H1 (cell line): ENCODE measurements at regions not wholly inside any gene's neighbourhood (a gene's known extent, or its start where the extent isn't known, plus 50 kb on each side); places are given as distances from the start of the nearest gene placed in this dataset.

ENCODE experiments used
- CTCF ChIA-PET: fragments of 300-600 bp; sonication (Branson Sonifier 250); formaldehyde crosslinking; loops from one replicate; lab custom pipeline; 2021; ENCODE audit not compliant: partially characterized antibody; lab: Charles Lee
- POLR2A ChIA-PET: fragments of 300-600 bp; sonication (Branson Sonifier 250); formaldehyde crosslinking; loops from one replicate; lab custom pipeline; 2021; ENCODE audit warnings: inconsistent platforms; ENCODE audit not compliant: partially characterized antibody; lab: Charles Lee
- DNase-seq, 2 experiments: peaks; one replicate each; pipeline versions ENCODE4 v3.0.0 to v3.0.0-alpha.2; 2010 to 2022; ENCODE audit warnings: low spot score in 2 of 2, low read depth in 1 of 2, mixed read lengths in 1 of 2
- FAIRE-seq: peaks from 2 replicates; lab custom pipeline; 2011; peaks lifted over from hg19 to GRCh38; lab: Jason Lieb, UNC
- H2AFZ ChIP-seq: 2 replicates; pipeline ENCODE4 v1.8.1; 2012; ENCODE audit warnings: low read length, inconsistent platforms
- H2AK5ac ChIP-seq: 2 replicates; pipeline ENCODE4 v1.6.1; 2013; ENCODE audit warnings: low read depth, low read length
- H2BK120ac ChIP-seq: replicated peaks from 2 replicates; pipeline ENCODE3; 2013; ENCODE audit warnings: low read depth, low read length, inconsistent platforms
- H2BK12ac ChIP-seq: 2 replicates; pipeline ENCODE4 v1.6.1; 2013; ENCODE audit warnings: low read depth, low read length
- H2BK15ac ChIP-seq: 2 replicates; pipeline ENCODE4 v1.6.1; 2013; ENCODE audit warnings: low read length
- H2BK20ac ChIP-seq: 2 replicates; pipeline ENCODE4 v1.6.1; 2013; ENCODE audit warnings: low read length
- H2BK5ac ChIP-seq: 2 replicates; pipeline ENCODE4 v1.6.1; 2013; ENCODE audit warnings: low read depth, low read length
- H3K14ac ChIP-seq: 2 replicates; pipeline ENCODE4 v1.6.1; 2013; ENCODE audit warnings: inconsistent platforms; ENCODE audit not compliant: insufficient read length
- H3K18ac ChIP-seq: 2 replicates; pipeline ENCODE4 v1.6.1; 2013; ENCODE audit warnings: low read length; ENCODE audit errors: extremely low read depth
- H3K23ac ChIP-seq: 2 replicates; pipeline ENCODE4 v1.6.1; 2013; ENCODE audit warnings: inconsistent platforms; ENCODE audit not compliant: insufficient read length
- H3K23me2 ChIP-seq: 2 replicates; pipeline ENCODE4 v1.6.1; 2013; ENCODE audit warnings: low read depth, low read length
- H3K27ac ChIP-seq: 2 replicates; pipeline ENCODE4 v1.6.1; 2011; ENCODE audit warnings: low read depth, low read length, inconsistent platforms
- H3K27me3 ChIP-seq, 4 experiments: replicated peaks in 1 of 4; 1 replicate in 1 of 4; 2 replicates in 3 of 4; pipeline versions ENCODE4 v1.6.1 to v1.8.1; 2011 to 2013; ENCODE audit warnings: low read length in 3 of 4, mild to moderate bottlenecking in 3 of 4, inconsistent platforms in 2 of 4, mixed read lengths in 2 of 4, moderate library complexity in 1 of 4; ENCODE audit not compliant: control insufficient read depth in 3 of 4, insufficient read depth in 3 of 4; ENCODE audit errors: extremely low read depth in 1 of 4
- H3K36me3 ChIP-seq, 4 experiments: 2 replicates each; pipeline versions ENCODE4 v1.6.1 to v1.8.1; 2011 to 2013; ENCODE audit warnings: mild to moderate bottlenecking in 4 of 4, low read length in 3 of 4, moderate library complexity in 2 of 4, control low read depth in 1 of 4, inconsistent platforms in 1 of 4; ENCODE audit not compliant: insufficient read depth in 4 of 4, control insufficient read depth in 2 of 4
- H3K4ac ChIP-seq: replicated peaks from 2 replicates; pipeline ENCODE3; 2013; ENCODE audit warnings: low read length, low read depth, mixed read lengths, inconsistent platforms; ENCODE audit not compliant: insufficient read length
- H3K4me1 ChIP-seq, 4 experiments: replicated peaks in 1 of 4; 1 replicate in 1 of 4; 2 replicates in 3 of 4; pipeline versions ENCODE4 v1.6.1 to v1.8.1; 2011 to 2013; ENCODE audit warnings: low read length in 3 of 4, inconsistent platforms in 2 of 4, mixed read lengths in 1 of 4; ENCODE audit not compliant: insufficient read depth in 4 of 4, control insufficient read depth in 3 of 4
- H3K4me2 ChIP-seq, 2 experiments: 2 replicates each; pipeline versions ENCODE4 v1.6.1 to v1.8.1; 2011 to 2013; ENCODE audit warnings: low read depth in 2 of 2, low read length in 2 of 2, control low read depth in 1 of 2, inconsistent platforms in 1 of 2, mild to moderate bottlenecking in 1 of 2; ENCODE audit not compliant: insufficient read depth in 1 of 2
- H3K4me3 ChIP-seq, 4 experiments: fragments of 200-600, 300-600 bp in 1 of 4; sonication (generic), shearing (Covaris generic), sonication (Bioruptor Twin) in 1 of 4; 2 replicates each; pipeline versions ENCODE4 v1.5.1 to v1.8.1; 2011 to 2016; ENCODE audit warnings: low read length in 4 of 4, low read depth in 3 of 4, control low read depth in 2 of 4, inconsistent platforms in 2 of 4, mild to moderate bottlenecking in 2 of 4, mixed read lengths in 1 of 4, moderate library complexity in 1 of 4; ENCODE audit not compliant: insufficient read depth in 2 of 4; ENCODE audit errors: extremely low read depth in 1 of 4
- H3K56ac ChIP-seq: replicated peaks from 2 replicates; pipeline ENCODE3; 2013; ENCODE audit warnings: low read depth, mild to moderate bottlenecking, mixed read lengths, low read length, inconsistent platforms; ENCODE audit not compliant: insufficient read length
- H3K79me1 ChIP-seq: 2 replicates; pipeline ENCODE4 v1.6.1; 2013; ENCODE audit warnings: low read depth, low read length, control low read depth
- H3K79me2 ChIP-seq, 2 experiments: 2 replicates each; pipeline versions ENCODE4 v1.6.1 to v1.8.1; 2012 to 2013; ENCODE audit warnings: low read length in 2 of 2, mild to moderate bottlenecking in 2 of 2, inconsistent platforms in 1 of 2; ENCODE audit not compliant: insufficient read depth in 2 of 2, control insufficient read depth in 1 of 2
- H3K9ac ChIP-seq, 4 experiments: replicated peaks in 1 of 4; 1 replicate in 1 of 4; 2 replicates in 3 of 4; pipeline versions ENCODE4 v1.6.1 to v1.8.1; 2011 to 2013; ENCODE audit warnings: low read depth in 3 of 4, low read length in 3 of 4, control low read depth in 2 of 4, mild to moderate bottlenecking in 2 of 4, moderate library complexity in 2 of 4, inconsistent platforms in 1 of 4; ENCODE audit errors: extremely low read depth in 1 of 4
- H3K9me3 ChIP-seq, 2 experiments: 2 replicates each; pipeline versions ENCODE4 v1.6.1 to v1.8.1; 2012 to 2013; ENCODE audit warnings: mild to moderate bottlenecking in 2 of 2, moderate library complexity in 2 of 2, control low read depth in 1 of 2, inconsistent platforms in 1 of 2, low read depth in 1 of 2, low read length in 1 of 2, mixed read lengths in 1 of 2; ENCODE audit not compliant: insufficient read depth in 2 of 2
- H4K20me1 ChIP-seq, 2 experiments: replicated peaks in 1 of 2; 2 replicates each; pipeline versions ENCODE3 to v1.8.1; 2011 to 2013; ENCODE audit warnings: inconsistent platforms in 2 of 2, low read length in 2 of 2, mild to moderate bottlenecking in 1 of 2; ENCODE audit not compliant: insufficient read depth in 2 of 2, control insufficient read depth in 1 of 2
- H4K5ac ChIP-seq: 2 replicates; pipeline ENCODE4 v1.6.1; 2013; ENCODE audit warnings: low read length, low read depth, mixed read lengths, inconsistent platforms; ENCODE audit not compliant: insufficient read length
- H4K8ac ChIP-seq: 2 replicates; pipeline ENCODE4 v1.8.0; 2013; ENCODE audit warnings: mild to moderate bottlenecking, moderate library complexity, low read length, inconsistent platforms; ENCODE audit not compliant: insufficient read depth; ENCODE audit errors: extremely low read depth
- H4K91ac ChIP-seq: replicated peaks from 2 replicates; pipeline ENCODE3; 2013; ENCODE audit warnings: low read length, mixed read lengths, inconsistent platforms; ENCODE audit not compliant: insufficient read length
- ASH2L ChIP-seq: fragments of 200-600, 300-600 bp; sonication (generic); IDR thresholded peaks from one replicate; pipeline ENCODE4 v1.7.1; 2017; ENCODE audit warnings: low read length
- CREB1 ChIP-seq: IDR thresholded peaks from 2 replicates; pipeline ENCODE4 v1.6.1; 2012; ENCODE audit warnings: inconsistent platforms
- E2F6 ChIP-seq: IDR thresholded peaks from 2 replicates; pipeline ENCODE4 v1.6.1; 2012; ENCODE audit warnings: inconsistent platforms
- GTF2F1 ChIP-seq: IDR thresholded peaks from 2 replicates; pipeline ENCODE4 v1.6.1; 2012; ENCODE audit warnings: low read depth, low read length, improper control_type of control experiment, borderline replicate concordance
- MAX ChIP-seq: IDR thresholded peaks from 2 replicates; pipeline ENCODE4 v1.6.1; 2012; ENCODE audit warnings: inconsistent platforms
- RNF2 ChIP-seq: fragments of 200-900, 300-1000 bp; sonication (generic); IDR thresholded peaks from 2 replicates; pipeline ENCODE4 v1.7.1; 2016; ENCODE audit warnings: borderline replicate concordance, low read depth, mild to moderate bottlenecking, antibody characterized with exemption, low read length; ENCODE audit not compliant: poor library complexity, severe bottlenecking; ENCODE audit errors: missing control alignments
- SIRT6 ChIP-seq: IDR thresholded peaks from one replicate; pipeline ENCODE4 v1.7.1; 2012; ENCODE audit warnings: low read length, inconsistent platforms
- TCF12 ChIP-seq: IDR thresholded peaks from 2 replicates; pipeline ENCODE4 v1.6.1; 2011; ENCODE audit warnings: low read depth, mild to moderate bottlenecking, low read length
- ZNF274 ChIP-seq: IDR thresholded peaks from 2 replicates; pipeline ENCODE4 v1.7.0; 2012; ENCODE audit warnings: low read length, borderline replicate concordance; ENCODE audit errors: extremely low read depth
- WGBS, 2 experiments: shearing (Covaris generic) in 1 of 2; methylation state at CpG; one replicate each; pipeline versions ENCODE4 v1.1.6 to v1.1.7; 2013 to 2015; ENCODE audit warnings: low lambda C conversion rate in 2 of 2, mixed read lengths in 2 of 2, inconsistent platforms in 1 of 2, low coverage in 1 of 2, missing lambda C conversion rate in 1 of 2; ENCODE audit not compliant: insufficient replicate concordance in 2 of 2, insufficient coverage in 1 of 2, insufficient read length in 1 of 2; ENCODE audit errors: extremely low coverage in 1 of 2, missing lambda C conversion rate in 1 of 2; 5-methylcytosine and 5-hydroxymethylcytosine counted together

- FAIRE-seq (no peak), DNase-seq (no peak)
- CTCF ChIA-PET, result no interaction called here
- Histone ChIP-seq H2AFZ (no peak overlapping the region), H3K4me1 (no peaks in the 10 kb centered on the region), H3K79me1 (no peaks in the 10 kb centered on the region), H2BK20ac (no peak overlapping the region), H3K56ac (peak overlapping the region; percentile 25), H3K79me2 (no peaks in the 10 kb centered on the region), H3K9ac (no peak overlapping the region), H2BK5ac (no peak overlapping the region), H2BK12ac (no peak overlapping the region), H2AK5ac (no peak overlapping the region), H2BK120ac (no peak overlapping the region), H3K23me2 (no peaks in the 10 kb centered on the region), H4K91ac (no peak overlapping the region), H4K8ac (no peak overlapping the region), H3K9me3 (no peaks in the 10 kb centered on the region), H3K4me2 (no peak overlapping the region), H3K36me3 (no peaks in the 10 kb centered on the region), H2BK15ac (no peak overlapping the region), H3K27ac (no peak overlapping the region), H3K14ac (no peak overlapping the region), H3K4ac (no peak overlapping the region), H3K23ac (no peak overlapping the region), H3K4me3 (no peak overlapping the region), H3K27me3 (no peaks in the 10 kb centered on the region), H4K5ac (no peak overlapping the region), H3K18ac (no peak overlapping the region), H4K20me1 (no peaks in the 10 kb centered on the region)
- POLR2A ChIA-PET, result no interaction called here
- 92% methylated on average over 5 of the region's 5 CpGs; no CpG with 5 or more reads in 1 of the 2 experiments for WGBS, 2 experiments
- TF ChIP-seq ASH2L (no peak), TCF12 (no peak), CREB1 (no peak), E2F6 (no peak), MAX (no peak), GTF2F1 (no peak), ZNF274 (no peak), RNF2 (no peak), SIRT6 (no peak)
These were observed 155.5 kb upstream of the OPCML start for GRCh38 chr11:133687781-133688180.
